ENCODE measurements at regions not wholly inside any gene's neighbourhood (a gene's known extent, or its start where the extent isn't known, plus 50 kb on each side); places are given as distances from the start of the nearest gene placed in this dataset.

- no peaks in the 10 kb centered on the region for H3K9me3 ChIP-seq
- H3K4me3 ChIP-seq, result no peak overlapping the region
- no peak overlapping the region for H3K27ac ChIP-seq
- no peaks in the 10 kb centered on the region for H3K4me1 ChIP-seq (replicated peaks)
- no peaks in the 10 kb centered on the region for H3K36me3 ChIP-seq
- DNase-seq (ENCODE audit: low spot score), result no peak
- H3K27me3 ChIP-seq (replicated peaks; ENCODE audit: insufficient read depth), result no peaks in the 10 kb centered on the region
- 73% methylated on average over 6 of the region's 6 CpGs for WGBS
- TF ChIP-seq POLR2AphosphoS5 (IDR thresholded peaks at IDR 0.05) (no peak), CTCF (IDR thresholded peaks at IDR 0.05) (no peak), POLR2A (IDR thresholded peaks at IDR 0.05) (no peak)
- intact Hi-C loops (cut with DNase I), result no loop called here
Observed at GRCh38 chr5:58156361-58156760, 303.5 kb downstream of the PLK2 start.

- Histone ChIP-seq H3K4me3 (no peak overlapping the region), H3K27me3 (replicated peaks; ENCODE audit: insufficient read depth) (no peaks in the 10 kb centered on the region), H3K36me3 (no peaks in the 10 kb centered on the region), H3K27ac (no peak overlapping the region), H3K4me1 (replicated peaks) (no peaks in the 10 kb centered on the region), H3K9me3 (no peaks in the 10 kb centered on the region)
- no peak for TF ChIP-seq POLR2AphosphoS5 (IDR thresholded peaks at IDR 0.05)
- TF ChIP-seq CTCF (IDR thresholded peaks at IDR 0.05), result no peak
- no peak for DNase-seq (ENCODE audit: low spot score)
- 92% methylated on average over 7 of the region's 7 CpGs for WGBS
- intact Hi-C loops (cut with DNase I), result no loop called here
Observed at GRCh38 chr5:58153255-58153654, 306.6 kb downstream of the PLK2 start.

GRCh38 chr5:58151414-58151813, 308.5 kb downstream of the PLK2 start:
- Histone ChIP-seq H3K27ac (no peak overlapping the region), H3K4me3 (no peak overlapping the region), H3K4me1 (replicated peaks) (no peaks in the 10 kb centered on the region), H3K36me3 (no peaks in the 10 kb centered on the region), H3K27me3 (replicated peaks; ENCODE audit: insufficient read depth) (no peaks in the 10 kb centered on the region), H3K9me3 (no peaks in the 10 kb centered on the region)
- intact Hi-C loops (cut with DNase I), result no loop called here
- no peak for TF ChIP-seq CTCF (IDR thresholded peaks at IDR 0.05)
- 100% methylated on average over 1 of the region's 1 CpG for WGBS
- DNase-seq (ENCODE audit: low spot score), result no peak

GRCh38 chr5:58150926-58151325, 309.0 kb downstream of the PLK2 start:
- H3K9me3 ChIP-seq, result no peaks in the 10 kb centered on the region
- WGBS, result 90% methylated on average over 2 of the region's 2 CpGs
- DNase-seq (ENCODE audit: low spot score), result no peak
- no peaks in the 10 kb centered on the region for H3K36me3 ChIP-seq
- TF ChIP-seq CTCF (IDR thresholded peaks at IDR 0.05) (no peak), POLR2A (IDR thresholded peaks at IDR 0.05) (no peak), POLR2AphosphoS5 (IDR thresholded peaks at IDR 0.05) (no peak)
- no peaks in the 10 kb centered on the region for H3K4me1 ChIP-seq (replicated peaks)
- H3K27me3 ChIP-seq (replicated peaks; ENCODE audit: insufficient read depth), result no peaks in the 10 kb centered on the region
- no peak overlapping the region for H3K4me3 ChIP-seq
- no peak overlapping the region for H3K27ac ChIP-seq
- intact Hi-C loops (cut with DNase I), result no loop called here

GRCh38 chr5:58149746-58150145, 310.1 kb downstream of the PLK2 start:
- H3K27ac ChIP-seq, result no peak overlapping the region
- intact Hi-C loops (cut with DNase I), result no loop called here
- H3K4me1 ChIP-seq (replicated peaks), result no peaks in the 10 kb centered on the region
- no peaks in the 10 kb centered on the region for H3K27me3 ChIP-seq (replicated peaks; ENCODE audit: insufficient read depth)
- WGBS, result 86% methylated on average over 4 of the region's 4 CpGs
- H3K36me3 ChIP-seq, result no peaks in the 10 kb centered on the region
- H3K9me3 ChIP-seq, result no peaks in the 10 kb centered on the region
- TF ChIP-seq CTCF (IDR thresholded peaks at IDR 0.05), result no peak
- TF ChIP-seq POLR2A (IDR thresholded peaks at IDR 0.05), result no peak
- no peak for TF ChIP-seq POLR2AphosphoS5 (IDR thresholded peaks at IDR 0.05)
- H3K4me3 ChIP-seq, result no peak overlapping the region
- no peak for DNase-seq (ENCODE audit: low spot score)
